Trophoblast cell (in vitro differentiated cells and primary cell): ENCODE measurements at regions not wholly inside any gene's neighbourhood (a gene's known extent, or its start where the extent isn't known, plus 50 kb on each side); places are given as distances from the start of the nearest gene placed in this dataset.

Source experiments
- DNase-seq, 2 donors: peaks; one replicate each; pipeline ENCODE4 v3.0.0-alpha.2; 2016
- H2AFZ ChIP-seq: 2 replicates; pipeline ENCODE4 v1.6.1; 2013; ENCODE audit warnings: low read length, moderate library complexity, mild to moderate bottlenecking; ENCODE audit not compliant: insufficient read depth, poor library complexity
- H2AK5ac ChIP-seq: 2 replicates; pipeline ENCODE4 v1.6.1; 2013; ENCODE audit warnings: mild to moderate bottlenecking, low read length
- H2BK120ac ChIP-seq: 2 replicates; pipeline ENCODE4 v1.6.1; 2013; ENCODE audit warnings: low read length, mild to moderate bottlenecking, moderate library complexity; ENCODE audit not compliant: insufficient read depth, poor library complexity
- H2BK12ac ChIP-seq: 2 replicates; pipeline ENCODE4 v1.6.1; 2013; ENCODE audit warnings: mild to moderate bottlenecking, low read length, moderate library complexity
- H2BK5ac ChIP-seq: 2 replicates; pipeline ENCODE4 v1.6.1; 2013; ENCODE audit warnings: low read length, low read depth, moderate library complexity, mild to moderate bottlenecking; ENCODE audit not compliant: poor library complexity
- H3K14ac ChIP-seq: 2 replicates; pipeline ENCODE4 v1.6.1; 2013; ENCODE audit warnings: mild to moderate bottlenecking, low read length
- H3K18ac ChIP-seq: 2 replicates; pipeline ENCODE4 v1.6.1; 2013; ENCODE audit warnings: mild to moderate bottlenecking, low read length
- H3K23ac ChIP-seq: 2 replicates; pipeline ENCODE4 v1.6.1; 2013; ENCODE audit warnings: low read length
- H3K27ac ChIP-seq: 2 replicates; pipeline ENCODE4 v1.5.1; 2013; ENCODE audit warnings: low read depth, mild to moderate bottlenecking, inconsistent platforms, low read length, moderate library complexity
- H3K27me3 ChIP-seq: 2 replicates; pipeline ENCODE4 v1.6.1; 2013; ENCODE audit warnings: inconsistent platforms, mild to moderate bottlenecking, low read length, moderate library complexity; ENCODE audit not compliant: insufficient read depth
- H3K36me3 ChIP-seq, 2 experiments: 1 replicate in 1 of 2; 2 replicates in 1 of 2; pipeline ENCODE4 v1.6.1; 2013; ENCODE audit warnings: low read length in 2 of 2, mild to moderate bottlenecking in 2 of 2, moderate library complexity in 1 of 2; ENCODE audit not compliant: insufficient read depth in 2 of 2, control insufficient read depth in 1 of 2
- H3K4ac ChIP-seq: 2 replicates; pipeline ENCODE4 v1.6.1; 2013; ENCODE audit warnings: low read depth, mild to moderate bottlenecking, low read length, moderate library complexity
- H3K4me1 ChIP-seq, 2 experiments: 1 replicate in 1 of 2; 2 replicates in 1 of 2; pipeline ENCODE4 v1.6.1; 2013; ENCODE audit warnings: low read length in 2 of 2, mild to moderate bottlenecking in 2 of 2, moderate library complexity in 1 of 2; ENCODE audit not compliant: insufficient read depth in 2 of 2, control insufficient read depth in 1 of 2
- H3K4me2 ChIP-seq: 2 replicates; pipeline ENCODE4 v1.6.1; 2013; ENCODE audit warnings: inconsistent platforms, mild to moderate bottlenecking, low read length, moderate library complexity
- H3K4me3 ChIP-seq: 2 replicates; pipeline ENCODE4 v1.5.1; 2013; ENCODE audit warnings: mild to moderate bottlenecking, low read depth, low read length, inconsistent platforms
- H3K79me1 ChIP-seq: one replicate; pipeline ENCODE4 v1.6.1; 2013; ENCODE audit warnings: low read length
- H3K79me2 ChIP-seq: 2 replicates; pipeline ENCODE4 v1.6.1; 2013; ENCODE audit warnings: low read length, mild to moderate bottlenecking; ENCODE audit not compliant: control insufficient read depth, insufficient read depth, poor library complexity
- H3K9ac ChIP-seq: 2 replicates; pipeline ENCODE4 v1.6.1; 2013; ENCODE audit warnings: mild to moderate bottlenecking, low read length
- H3K9me3 ChIP-seq: 2 replicates; pipeline ENCODE4 v1.6.1; 2013; ENCODE audit warnings: low read depth, mild to moderate bottlenecking, control low read depth, inconsistent platforms, low read length; ENCODE audit not compliant: insufficient read depth
- H4K12ac ChIP-seq: 2 replicates; pipeline ENCODE4 v1.6.1; 2013; ENCODE audit warnings: low read depth, mild to moderate bottlenecking, low read length, moderate library complexity
- H4K8ac ChIP-seq: 2 replicates; pipeline ENCODE4 v1.6.1; 2013; ENCODE audit warnings: low read depth, mild to moderate bottlenecking, low read length, moderate library complexity
- H4K91ac ChIP-seq: one replicate; pipeline ENCODE4 v1.6.1; 2013; ENCODE audit warnings: low read depth, mild to moderate bottlenecking, low read length, moderate library complexity
- WGBS: extraction: QIAGEN DNeasy Blood & Tissue Kit; methylation state at CpG from one replicate; pipeline ENCODE4 v1.1.7; 2013; ENCODE audit warnings: missing lambda C conversion rate; ENCODE audit not compliant: insufficient read length, insufficient coverage; ENCODE audit errors: extremely low coverage; 5-methylcytosine and 5-hydroxymethylcytosine counted together

DNA sequence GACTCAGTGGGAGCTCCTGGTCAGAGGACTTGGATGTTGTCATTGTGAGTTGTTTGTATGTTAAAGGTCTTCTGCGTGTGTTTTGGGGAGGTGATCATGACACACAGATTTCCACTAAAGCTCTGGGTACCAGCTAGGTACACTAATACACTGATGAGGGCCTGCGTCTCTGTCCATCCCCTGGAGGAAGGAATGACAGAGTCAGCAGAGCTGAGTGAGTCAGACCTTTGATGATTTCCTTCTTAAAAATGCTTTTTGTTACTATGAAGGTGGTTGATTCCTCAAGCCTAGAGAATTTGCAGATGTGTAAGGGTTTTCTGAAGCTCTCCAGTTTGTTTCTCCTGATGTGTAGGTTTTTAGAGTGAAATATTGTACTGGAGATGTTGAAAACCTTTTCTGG lies 424.1 kb upstream of the TPM1 start:
- Histone ChIP-seq H3K27ac (peak overlapping the region; percentile 7), H3K4me3 (no peak overlapping the region), H3K18ac (no peak overlapping the region), H3K9ac (no peak overlapping the region), H3K79me1 (no peaks in the 10 kb centered on the region), H2BK5ac (no peak overlapping the region), H2AK5ac (no peak overlapping the region), H3K4me1 (peaks cover 10 to 11% of the 10 kb centered on the region in 2 experiments), H3K14ac (no peak overlapping the region), H3K23ac (no peak overlapping the region), H4K12ac (no peak overlapping the region), H3K9me3 (no peaks in the 10 kb centered on the region), H2BK120ac (no peak overlapping the region), H2BK12ac (no peak overlapping the region), H2AFZ (no peak overlapping the region), H4K8ac (no peak overlapping the region), H3K36me3 (peaks cover 0 to 1% of the 10 kb centered on the region in 2 experiments), H3K79me2 (no peaks in the 10 kb centered on the region), H3K27me3 (no peaks in the 10 kb centered on the region), H3K4me2 (no peak overlapping the region), H3K4ac (no peak overlapping the region), H4K91ac (no peak overlapping the region)
- WGBS, result no CpG with 5 or more reads among the region's 2 CpGs
- DNase-seq, result peak; percentile 77 to 89

DNA sequence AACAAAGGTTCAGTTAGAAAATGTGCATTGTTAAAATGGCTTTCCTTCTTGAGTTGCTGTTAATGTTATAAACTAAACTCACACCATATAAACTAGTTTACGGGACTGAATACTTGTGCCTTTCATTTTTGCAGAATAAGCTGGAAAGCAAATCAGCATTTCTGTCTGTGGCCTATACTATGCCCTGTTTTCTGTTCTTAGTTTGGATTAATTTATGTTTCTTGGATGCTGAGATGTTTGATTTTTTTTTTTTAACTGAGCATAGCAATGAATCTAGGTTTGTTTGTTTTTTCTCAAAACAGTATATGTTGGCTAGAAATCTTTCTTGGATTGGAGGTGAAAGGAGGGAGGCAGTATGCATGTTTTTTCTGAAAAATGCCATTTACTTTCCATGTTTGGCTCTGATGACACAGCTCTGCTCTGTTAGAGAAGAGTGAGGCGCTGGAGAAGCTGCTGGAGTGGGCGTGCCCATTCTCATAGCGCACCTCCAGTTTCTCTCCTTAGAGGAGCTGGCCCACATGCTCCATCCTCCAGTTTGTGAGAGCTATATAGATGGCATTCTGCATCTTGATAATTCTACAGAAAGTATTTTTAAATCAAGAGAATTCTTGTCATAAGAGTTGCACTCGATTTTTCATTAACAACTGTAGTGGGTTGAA lies 423.6 kb upstream of the TPM1 start:
- Histone ChIP-seq H3K9ac (no peak overlapping the region), H4K8ac (no peak overlapping the region), H2BK12ac (no peak overlapping the region), H2AK5ac (no peak overlapping the region), H2BK5ac (no peak overlapping the region), H3K4ac (no peak overlapping the region), H3K27ac (peak overlapping the region; percentile 7), H4K12ac (no peak overlapping the region), H3K79me2 (no peaks in the 10 kb centered on the region), H3K36me3 (peaks cover 0 to 1% of the 10 kb centered on the region in 2 experiments), H2AFZ (no peak overlapping the region), H3K9me3 (no peaks in the 10 kb centered on the region), H3K4me1 (peaks cover 10 to 11% of the 10 kb centered on the region in 2 experiments), H3K27me3 (no peaks in the 10 kb centered on the region), H3K23ac (no peak overlapping the region), H2BK120ac (no peak overlapping the region), H4K91ac (no peak overlapping the region), H3K4me3 (no peak overlapping the region), H3K14ac (no peak overlapping the region), H3K79me1 (no peaks in the 10 kb centered on the region), H3K4me2 (no peak overlapping the region), H3K18ac (no peak overlapping the region)
- WGBS, result no CpG with 5 or more reads among the region's 5 CpGs
- DNase-seq, result no peak

DNA sequence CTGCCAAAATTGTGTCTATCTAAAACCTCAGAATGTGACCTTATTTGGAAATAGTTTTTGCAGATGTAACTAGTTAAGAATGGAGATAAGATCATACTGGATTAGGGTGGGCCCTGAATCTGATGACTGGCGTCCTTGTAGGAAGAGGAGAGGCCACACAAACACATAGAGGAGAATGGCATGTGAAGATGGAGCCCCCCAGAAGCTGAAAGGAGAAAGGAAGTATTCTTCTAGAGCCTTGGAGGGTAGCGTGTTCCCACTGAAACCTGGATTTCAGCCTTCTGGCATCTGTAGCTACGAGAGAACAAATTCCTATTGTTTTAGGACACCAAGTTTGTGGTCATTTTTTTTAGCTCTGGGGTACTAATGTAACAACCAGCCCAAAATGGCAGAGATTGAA lies 423.0 kb upstream of the TPM1 start:
- Histone ChIP-seq H3K18ac (no peak overlapping the region), H3K4me3 (no peak overlapping the region), H4K91ac (no peak overlapping the region), H2BK5ac (no peak overlapping the region), H4K12ac (no peak overlapping the region), H3K14ac (peak overlapping the region; percentile 22), H3K23ac (no peak overlapping the region), H3K4ac (no peak overlapping the region), H3K9ac (no peak overlapping the region), H3K36me3 (peaks cover 0 to 1% of the 10 kb centered on the region in 2 experiments), H4K8ac (peak overlapping the region; percentile 24), H3K27me3 (no peaks in the 10 kb centered on the region), H3K79me1 (no peaks in the 10 kb centered on the region), H2AFZ (no peak overlapping the region), H3K4me2 (no peak overlapping the region), H3K9me3 (no peaks in the 10 kb centered on the region), H3K4me1 (peaks cover 10 to 11% of the 10 kb centered on the region in 2 experiments), H3K79me2 (no peaks in the 10 kb centered on the region), H3K27ac (no peak overlapping the region), H2BK12ac (no peak overlapping the region), H2AK5ac (peak overlapping the region; percentile 59), H2BK120ac (no peak overlapping the region)
- no peak for DNase-seq
- no CpG with 5 or more reads among the region's 3 CpGs for WGBS

DNA sequence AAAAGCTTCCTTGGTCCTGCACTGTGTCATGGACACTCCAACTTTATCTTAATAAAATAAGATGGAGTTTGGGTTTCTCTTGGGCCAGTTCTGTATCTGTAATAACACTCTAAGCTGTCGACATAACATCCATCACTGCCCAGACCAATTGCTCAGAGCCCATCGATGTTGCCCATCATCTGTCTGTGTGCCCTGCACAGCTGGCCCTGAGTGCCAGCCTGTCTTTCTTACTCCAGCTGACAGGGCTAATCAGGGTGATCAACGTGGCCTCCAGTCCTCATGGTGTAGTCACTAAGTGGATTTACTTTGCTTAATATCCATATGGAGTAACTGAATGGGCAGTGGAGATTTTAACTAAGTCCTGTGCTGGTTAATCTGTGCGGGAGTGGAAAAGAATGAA lies 419.8 kb upstream of the TPM1 start:
- no peak overlapping the region for H3K4ac ChIP-seq
- no peak overlapping the region for H3K9ac ChIP-seq
- H4K8ac ChIP-seq, result no peak overlapping the region
- peaks cover 0 to 1% of the 10 kb centered on the region in 2 experiments for H3K36me3 ChIP-seq
- H3K27ac ChIP-seq, result no peak overlapping the region
- no peak overlapping the region for H3K14ac ChIP-seq
- H3K27me3 ChIP-seq, result no peaks in the 10 kb centered on the region
- no peak for DNase-seq
- H3K4me3 ChIP-seq, result no peak overlapping the region
- H3K18ac ChIP-seq, result no peak overlapping the region
- no peak overlapping the region for H3K4me2 ChIP-seq
- no peaks in the 10 kb centered on the region for H3K79me1 ChIP-seq
- H2BK12ac ChIP-seq, result no peak overlapping the region
- no peak overlapping the region for H2AFZ ChIP-seq
- H3K4me1 ChIP-seq, result peaks cover 2 to 5% of the 10 kb centered on the region in 2 experiments
- H4K12ac ChIP-seq, result no peak overlapping the region
- WGBS, result no CpG with 5 or more reads among the region's 4 CpGs
- no peak overlapping the region for H3K23ac ChIP-seq
- no peak overlapping the region for H2BK120ac ChIP-seq
- no peak overlapping the region for H2AK5ac ChIP-seq
- H3K79me2 ChIP-seq, result no peaks in the 10 kb centered on the region
- no peak overlapping the region for H4K91ac ChIP-seq
- H3K9me3 ChIP-seq, result no peaks in the 10 kb centered on the region
- no peak overlapping the region for H2BK5ac ChIP-seq
